Brain microvascular endothelial cell (primary cell): ENCODE measurements at regions not wholly inside any gene's neighbourhood (a gene's known extent, or its start where the extent isn't known, plus 50 kb on each side); places are given as distances from the start of the nearest gene placed in this dataset.

Experiments
- DNase-seq: peaks from one replicate; pipeline ENCODE4 v3.0.0-alpha.2; 2020
- H3K27ac ChIP-seq: fragments of 250-450 bp; sonication (Bioruptor Pico); 2 replicates; pipeline ENCODE4 v1.5.1; 2020; ENCODE audit warnings: mild to moderate bottlenecking, moderate library complexity
- H3K27me3 ChIP-seq: fragments of 250-450 bp; sonication (Bioruptor Pico); replicated peaks from 2 replicates; pipeline ENCODE4 v1.5.1; 2020; ENCODE audit warnings: mild to moderate bottlenecking
- H3K36me3 ChIP-seq: fragments of 250-450 bp; sonication (Bioruptor Pico); replicated peaks from 2 replicates; pipeline ENCODE4 v1.5.1; 2020; ENCODE audit warnings: mild to moderate bottlenecking
- H3K4me3 ChIP-seq: 2 replicates; pipeline ENCODE4 v1.5.1; 2011; ENCODE audit warnings: low read depth, mild to moderate bottlenecking, control low read depth, low read length, moderate library complexity
- CTCF ChIP-seq: IDR thresholded peaks from 2 replicates; pipeline ENCODE4 v1.5.1; 2011; ENCODE audit warnings: low read depth, mild to moderate bottlenecking, moderate library complexity, low read length, control low read depth, inconsistent platforms; ENCODE audit errors: missing control alignments
- in situ Hi-C: cut with HindIII; loops from 2 replicates; pipeline ENCODE4 v1.10.0; 2017; ENCODE audit warnings: low sequenced_read_pairs, low pct_ligation_motif_present

GRCh38 chr15:26132811-26133210 lies 269.7 kb upstream of the ATP10A start:
- in situ Hi-C loops = no loop called here
- H3K4me3 ChIP-seq = no peak overlapping the region
- H3K27ac ChIP-seq = no peak overlapping the region
- DNase-seq = no peak
- no peaks in the 10 kb centered on the region for H3K36me3 ChIP-seq
- H3K27me3 ChIP-seq = no peaks in the 10 kb centered on the region
- TF ChIP-seq CTCF = no peak

GRCh38 chr15:26129852-26130251 lies 266.7 kb upstream of the ATP10A start:
- no peak overlapping the region for H3K27ac ChIP-seq
- no peak for TF ChIP-seq CTCF
- no peak overlapping the region for H3K4me3 ChIP-seq
- H3K36me3 ChIP-seq = no peaks in the 10 kb centered on the region
- in situ Hi-C loops = no loop called here
- no peak for DNase-seq
- H3K27me3 ChIP-seq = no peaks in the 10 kb centered on the region

- in situ Hi-C loops = no loop called here
These were observed 265.5 kb upstream of the ATP10A start for GRCh38 chr15:26128611-26129140.

GRCh38 chr15:26126819-26127387 lies 263.8 kb upstream of the ATP10A start:
- Histone ChIP-seq H3K36me3 (no peaks in the 10 kb centered on the region), H3K4me3 (no peak overlapping the region), H3K27me3 (no peaks in the 10 kb centered on the region), H3K27ac (no peak overlapping the region)
- DNase-seq = no peak
- in situ Hi-C loops = no loop called here
- TF ChIP-seq CTCF = no peak

More at GRCh38 chr15:26128611-26129140, 265.5 kb upstream of the ATP10A start:
- Histone ChIP-seq H3K36me3 (no peaks in the 10 kb centered on the region), H3K4me3 (no peak overlapping the region), H3K27ac (no peak overlapping the region), H3K27me3 (no peaks in the 10 kb centered on the region)
- no peak for TF ChIP-seq CTCF
- DNase-seq = no peak

- TF ChIP-seq CTCF = no peak
- no peak for DNase-seq
- in situ Hi-C loops = no loop called here
- Histone ChIP-seq H3K27ac (no peak overlapping the region), H3K36me3 (no peaks in the 10 kb centered on the region), H3K4me3 (no peak overlapping the region), H3K27me3 (no peaks in the 10 kb centered on the region)
These were observed 262.9 kb upstream of the ATP10A start for GRCh38 chr15:26126070-26126469.

- no peak for DNase-seq
- Histone ChIP-seq H3K27me3 (no peaks in the 10 kb centered on the region), H3K4me3 (no peak overlapping the region), H3K27ac (no peak overlapping the region), H3K36me3 (no peaks in the 10 kb centered on the region)
- in situ Hi-C loops = no loop called here
- no peak for TF ChIP-seq CTCF
These were observed 262.5 kb upstream of the ATP10A start for GRCh38 chr15:26125664-26126063.
